Panc1 (cell line): ENCODE measurements at regions not wholly inside any gene's neighbourhood (a gene's known extent, or its start where the extent isn't known, plus 50 kb on each side); places are given as distances from the start of the nearest gene placed in this dataset.

ENCODE experiments used
- CTCF ChIP-seq: fragments of 450-650 bp; IDR thresholded peaks from 2 replicates; pipeline ENCODE4 v1.5.1; 2017; ENCODE audit warnings: mild to moderate bottlenecking
- POLR2AphosphoS5 ChIP-seq: IDR thresholded peaks from 2 replicates; pipeline ENCODE4 v1.6.1; 2012; ENCODE audit warnings: mild to moderate bottlenecking, low read depth, low read length, moderate library complexity

GRCh38 chr1:2855206-2856065, 53.9 kb upstream of the TTC34 start:
- no peak for TF ChIP-seq CTCF
- TF ChIP-seq POLR2AphosphoS5: no peak
